Ascending aorta (tissue), 2 donors: ENCODE measurements at regions not wholly inside any gene's neighbourhood (a gene's known extent, or its start where the extent isn't known, plus 50 kb on each side); places are given as distances from the start of the nearest gene placed in this dataset.

Source experiments
- DNase-seq, 2 donors: peaks; one replicate each; pipeline ENCODE4 v3.0.0-alpha.2; 2019; ENCODE audit warnings: low spot score in 2 of 2
- H3K27ac ChIP-seq, 2 donors: fragments of 200-600 bp; sonication (generic); one replicate each; pipeline ENCODE4 v1.5.1; 2016 to 2017; ENCODE audit warnings: mild to moderate bottlenecking in 1 of 2
- H3K27me3 ChIP-seq: fragments of 200-600 bp; sonication (generic); one replicate; pipeline ENCODE4 v1.5.1; 2017
- H3K36me3 ChIP-seq, 2 donors: fragments of 200-600 bp; sonication (generic); one replicate each; pipeline ENCODE4 v1.5.1; 2016
- H3K4me1 ChIP-seq, 2 donors: fragments of 200-600 bp; sonication (generic); one replicate each; pipeline ENCODE4 v1.5.1; 2016 to 2017; ENCODE audit warnings: mild to moderate bottlenecking in 1 of 2
- H3K4me3 ChIP-seq, 2 donors: fragments of 200-600 bp; sonication (generic); one replicate each; pipeline ENCODE4 v1.5.1; 2016 to 2017; ENCODE audit warnings: mild to moderate bottlenecking in 1 of 2
- H3K9me3 ChIP-seq, 2 donors: fragments of 200-600 bp; sonication (generic); one replicate each; pipeline ENCODE4 v1.5.1; 2016
- intact Hi-C: fragments of 100-400 bp; cut with DNase I; formaldehyde crosslinking; loops from one replicate; pipeline ENCODE4 v1.15.1; 2023
- TF ChIP-seq, protein P1 (sequence below), 3 experiments: fragments of 200-600 bp in 2 of 3; fragments of 450-650 bp in 1 of 3; sonication (generic) in 2 of 3; IDR thresholded peaks; one replicate each; pipeline ENCODE4 v1.5.1; 2016 to 2019; ENCODE audit warnings: antibody characterized with exemption in 3 of 3, mild to moderate bottlenecking in 1 of 3, moderate library complexity in 1 of 3

DNA sequence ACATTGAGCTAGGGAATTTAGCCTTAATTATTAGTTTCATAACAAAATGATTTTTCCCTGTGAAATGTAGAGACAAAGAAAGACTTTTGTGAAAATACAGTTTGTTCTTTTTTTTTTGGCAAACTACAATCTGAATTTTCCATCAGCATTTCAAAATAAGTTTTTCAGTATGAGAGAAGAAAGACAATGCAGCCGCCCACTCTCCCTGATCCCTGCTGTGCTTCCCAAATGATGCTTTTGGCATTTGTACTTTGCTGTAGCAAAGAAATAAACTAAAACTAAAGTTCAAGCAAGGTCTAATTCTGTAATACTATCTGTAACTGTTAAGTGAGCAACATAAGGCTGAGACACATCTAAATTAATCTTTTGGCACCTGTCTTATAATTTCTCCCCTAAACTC, 782.2 kb downstream of the VGLL3 start:
- DNase-seq: no peak

DNA sequence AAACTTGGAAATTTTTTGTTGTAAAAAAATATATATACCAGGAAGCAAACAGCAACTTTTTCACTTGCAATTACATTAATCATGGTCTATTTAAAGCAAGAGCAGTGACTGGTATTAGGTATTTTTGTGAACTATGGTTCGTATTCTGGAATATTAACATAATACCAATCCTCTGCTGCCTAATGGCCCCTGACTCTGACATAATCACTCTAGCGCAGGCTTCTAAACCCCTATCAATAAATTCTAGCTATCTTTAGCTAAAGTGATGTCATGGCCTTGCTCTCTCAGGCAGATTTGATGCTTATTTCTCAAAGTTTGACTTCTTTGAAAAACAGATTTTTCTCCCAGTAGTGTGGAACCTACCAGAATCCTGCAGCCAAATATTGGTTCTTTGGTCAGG, 808.3 kb downstream of the VGLL3 start:
- Histone ChIP-seq H3K9me3 (no peaks in the 10 kb centered on the region), H3K27me3 (no peaks in the 10 kb centered on the region), H3K27ac (no peak overlapping the region), H3K36me3 (no peaks in the 10 kb centered on the region), H3K4me3 (no peak overlapping the region), H3K4me1 (no peaks in the 10 kb centered on the region)
- no peak for DNase-seq
- intact Hi-C loops: no loop called here
- TF ChIP-seq, protein P1, sequence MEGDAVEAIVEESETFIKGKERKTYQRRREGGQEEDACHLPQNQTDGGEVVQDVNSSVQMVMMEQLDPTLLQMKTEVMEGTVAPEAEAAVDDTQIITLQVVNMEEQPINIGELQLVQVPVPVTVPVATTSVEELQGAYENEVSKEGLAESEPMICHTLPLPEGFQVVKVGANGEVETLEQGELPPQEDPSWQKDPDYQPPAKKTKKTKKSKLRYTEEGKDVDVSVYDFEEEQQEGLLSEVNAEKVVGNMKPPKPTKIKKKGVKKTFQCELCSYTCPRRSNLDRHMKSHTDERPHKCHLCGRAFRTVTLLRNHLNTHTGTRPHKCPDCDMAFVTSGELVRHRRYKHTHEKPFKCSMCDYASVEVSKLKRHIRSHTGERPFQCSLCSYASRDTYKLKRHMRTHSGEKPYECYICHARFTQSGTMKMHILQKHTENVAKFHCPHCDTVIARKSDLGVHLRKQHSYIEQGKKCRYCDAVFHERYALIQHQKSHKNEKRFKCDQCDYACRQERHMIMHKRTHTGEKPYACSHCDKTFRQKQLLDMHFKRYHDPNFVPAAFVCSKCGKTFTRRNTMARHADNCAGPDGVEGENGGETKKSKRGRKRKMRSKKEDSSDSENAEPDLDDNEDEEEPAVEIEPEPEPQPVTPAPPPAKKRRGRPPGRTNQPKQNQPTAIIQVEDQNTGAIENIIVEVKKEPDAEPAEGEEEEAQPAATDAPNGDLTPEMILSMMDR (IDR thresholded peaks at IDR 0.05): no peak

More for the DNA sequence above, 782.2 kb downstream of the VGLL3 start:
- H3K27ac ChIP-seq: no peak overlapping the region
- no peaks in the 10 kb centered on the region for H3K27me3 ChIP-seq
- no peaks in the 10 kb centered on the region for H3K9me3 ChIP-seq
- intact Hi-C loops: no loop called here
- TF ChIP-seq, protein P1 (IDR thresholded peaks at IDR 0.05): no peak
- no peaks in the 10 kb centered on the region for H3K4me1 ChIP-seq
- H3K36me3 ChIP-seq: no peaks in the 10 kb centered on the region
- H3K4me3 ChIP-seq: no peak overlapping the region

DNA sequence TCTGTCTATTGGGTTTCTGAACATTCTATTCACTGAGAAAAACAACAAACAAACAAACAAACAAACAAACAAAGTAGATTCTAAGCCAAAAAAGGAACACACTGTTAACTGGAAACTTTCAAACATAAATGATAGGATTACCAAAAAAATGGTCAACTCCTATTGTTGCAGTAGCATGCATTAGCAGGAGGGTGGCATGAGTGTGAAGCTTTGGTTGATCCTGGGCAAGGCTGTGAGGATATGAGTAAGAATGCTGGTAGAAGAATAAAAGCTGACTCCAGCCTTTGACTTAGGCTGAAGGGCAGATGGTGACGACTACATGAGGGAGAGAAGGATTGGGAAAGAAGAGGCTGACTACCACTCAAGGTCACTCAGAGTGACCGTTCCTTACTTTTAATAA, 810.3 kb downstream of the VGLL3 start:
- Histone ChIP-seq H3K9me3 (no peaks in the 10 kb centered on the region), H3K36me3 (no peaks in the 10 kb centered on the region), H3K27ac (no peak overlapping the region), H3K27me3 (no peaks in the 10 kb centered on the region), H3K4me1 (no peaks in the 10 kb centered on the region), H3K4me3 (no peak overlapping the region)
- TF ChIP-seq, protein P1 (IDR thresholded peaks at IDR 0.05): no peak
- no peak for DNase-seq
- intact Hi-C loops: no loop called here

DNA sequence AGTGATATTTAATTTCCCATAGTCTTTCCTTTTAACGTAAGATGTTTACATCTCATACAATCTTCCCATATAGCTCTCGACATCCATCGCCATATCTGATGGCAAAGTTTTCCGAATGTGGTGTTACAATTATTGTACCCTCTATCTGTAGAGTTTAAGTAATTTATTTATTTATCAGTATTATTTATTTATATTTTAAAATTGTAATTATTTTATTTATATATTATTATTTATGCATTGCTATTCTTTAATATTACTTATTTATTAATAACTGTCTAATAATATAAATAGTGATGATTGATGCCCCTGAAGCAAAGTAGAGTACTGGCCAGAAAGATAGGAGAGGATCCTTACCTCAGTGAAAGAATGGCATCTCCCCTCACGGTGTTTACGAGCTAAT, 812.9 kb downstream of the VGLL3 start:
- H3K9me3 ChIP-seq: no peaks in the 10 kb centered on the region
- intact Hi-C loops: no loop called here
- H3K4me3 ChIP-seq: no peak overlapping the region
- TF ChIP-seq, protein P1 (IDR thresholded peaks at IDR 0.05): no peak
- H3K36me3 ChIP-seq: no peaks in the 10 kb centered on the region
- DNase-seq: no peak
- no peak overlapping the region for H3K27ac ChIP-seq
- no peaks in the 10 kb centered on the region for H3K27me3 ChIP-seq
- no peaks in the 10 kb centered on the region for H3K4me1 ChIP-seq

DNA sequence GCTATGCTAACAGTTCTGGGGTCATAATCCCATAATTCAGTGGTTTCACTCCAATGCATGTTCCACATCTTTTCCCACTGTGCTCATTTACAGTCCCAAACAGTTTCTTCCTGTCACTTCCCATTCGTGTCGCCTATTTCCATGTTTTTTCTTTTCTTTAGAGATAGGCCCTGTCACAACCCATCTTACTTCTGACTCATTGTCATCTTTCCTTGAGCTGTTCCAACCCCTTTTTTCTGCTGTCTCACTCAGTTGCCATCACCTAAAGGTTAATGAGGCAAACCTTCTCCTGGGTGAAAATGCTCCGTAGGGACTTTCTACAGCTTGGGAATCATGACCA, 814.5 kb downstream of the VGLL3 start:
- Histone ChIP-seq H3K27ac (no peak overlapping the region), H3K9me3 (no peaks in the 10 kb centered on the region), H3K4me1 (no peaks in the 10 kb centered on the region), H3K4me3 (no peak overlapping the region), H3K36me3 (no peaks in the 10 kb centered on the region), H3K27me3 (no peaks in the 10 kb centered on the region)
- TF ChIP-seq, protein P1 (IDR thresholded peaks at IDR 0.05): no peak
- intact Hi-C loops: no loop called here
- DNase-seq: no peak
